ENCODE measurements at regions not wholly inside any gene's neighbourhood (a gene's known extent, or its start where the extent isn't known, plus 50 kb on each side); places are given as distances from the start of the nearest gene placed in this dataset.
"Not testable (repeated sequence)": the region's sequence is repeated elsewhere in the genome, so short reads cannot be mapped to it uniquely, and the experiment has no call there.

DNA sequence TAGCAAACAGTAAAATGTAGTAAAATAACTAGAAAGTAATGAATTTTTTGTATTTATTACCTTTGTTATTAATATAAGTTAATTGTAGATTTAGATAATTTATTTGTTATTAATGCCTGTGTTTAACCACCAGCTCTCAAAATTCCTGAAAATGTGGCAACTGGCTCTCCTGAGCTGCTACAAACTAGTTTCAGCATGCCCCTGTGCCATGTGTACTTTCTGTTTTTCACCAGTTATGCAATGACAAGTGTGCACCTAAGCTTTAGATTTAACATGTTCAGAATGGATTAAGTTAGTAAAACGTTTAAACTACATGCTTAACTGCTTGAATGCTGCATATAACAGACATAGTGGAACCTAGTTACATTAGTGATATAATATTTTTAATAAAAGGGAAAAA lies 88.1 kb downstream of the POSTN start:
- DNase-seq (ENCODE audit: low spot score) (no peak), ATAC-seq (no peak)
- no peak overlapping the region for H3K4me3 Mint-ChIP-seq
- H3K27me3 Mint-ChIP-seq: no peaks in the 10 kb centered on the region
- H3K9me3 Mint-ChIP-seq: peaks cover 6% of the 10 kb centered on the region
- H3K4me1 Mint-ChIP-seq (ENCODE audit: low read depth in 2 of 2): no peaks in the 10 kb centered on the region
- no peaks in the 10 kb centered on the region for H3K36me3 Mint-ChIP-seq
- H3K27ac Mint-ChIP-seq: no peak overlapping the region

DNA sequence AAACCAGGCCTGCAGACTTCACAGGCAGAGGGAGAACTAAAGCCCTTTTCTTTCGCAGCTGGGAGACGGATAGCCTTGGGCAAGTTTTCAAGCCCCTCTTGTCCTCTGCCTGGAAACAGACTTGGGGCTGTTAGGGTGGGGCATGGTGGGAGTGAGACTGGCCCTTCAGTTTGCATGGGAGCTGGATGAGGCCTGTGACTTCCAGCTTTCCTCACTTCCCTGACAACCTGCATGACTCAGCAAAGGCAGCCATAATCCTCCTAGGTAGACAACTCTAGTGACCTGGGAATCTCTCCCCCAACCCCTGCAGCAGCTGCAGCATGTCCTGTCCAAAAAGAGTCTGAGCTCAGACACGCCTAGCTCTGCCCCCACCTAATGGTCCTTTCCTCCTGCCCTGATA lies 93.0 kb downstream of the POSTN start:
- H3K4me3 Mint-ChIP-seq: no peak overlapping the region
- H3K27ac Mint-ChIP-seq: no peak overlapping the region
- no peak for DNase-seq (ENCODE audit: low spot score)
- no peaks in the 10 kb centered on the region for H3K4me1 Mint-ChIP-seq (ENCODE audit: low read depth in 2 of 2)
- no peak for ATAC-seq
- no peaks in the 10 kb centered on the region for H3K27me3 Mint-ChIP-seq
- H3K9me3 Mint-ChIP-seq: peaks cover 6% of the 10 kb centered on the region
- H3K36me3 Mint-ChIP-seq: no peaks in the 10 kb centered on the region

DNA sequence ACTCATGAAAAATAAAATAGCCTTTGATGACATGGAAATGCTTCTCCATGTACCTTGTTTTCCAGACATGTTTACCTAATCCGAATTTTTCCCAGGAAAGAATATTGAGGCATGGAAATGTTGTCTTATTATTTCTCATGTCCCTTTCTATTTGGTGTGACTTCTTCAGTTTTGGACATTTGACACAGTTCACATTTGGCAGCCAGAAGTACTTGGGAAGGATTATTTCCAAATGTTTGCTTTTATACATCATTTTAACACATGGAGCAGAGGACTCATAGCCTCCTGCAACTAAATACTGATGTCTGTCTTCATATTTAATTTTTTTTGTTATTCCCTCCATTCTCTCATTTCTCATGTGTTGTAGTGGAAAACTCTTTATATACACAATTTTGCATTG lies 94.3 kb downstream of the POSTN start:
- no peak overlapping the region for H3K27ac Mint-ChIP-seq
- no peaks in the 10 kb centered on the region for H3K36me3 Mint-ChIP-seq

GRCh38 chr13:37503287-37503686 lies 95.3 kb downstream of the POSTN start:
- Mint-ChIP-seq H3K4me1 (ENCODE audit: low read depth in 2 of 2) (no peaks in the 10 kb centered on the region), H3K27me3 (no peaks in the 10 kb centered on the region), H3K27ac (no peak overlapping the region), H3K4me3 (no peak overlapping the region), H3K36me3 (no peaks in the 10 kb centered on the region), H3K9me3 (peaks cover 8% of the 10 kb centered on the region)
- DNase-seq (ENCODE audit: low spot score): no peak
- no peak for ATAC-seq

More for the DNA sequence above, 94.3 kb downstream of the POSTN start:
- Mint-ChIP-seq H3K27me3 (no peaks in the 10 kb centered on the region), H3K4me1 (ENCODE audit: low read depth in 2 of 2) (no peaks in the 10 kb centered on the region), H3K9me3 (peaks cover 6% of the 10 kb centered on the region), H3K4me3 (no peak overlapping the region)
- ATAC-seq (no peak), DNase-seq (ENCODE audit: low spot score) (no peak)

DNA sequence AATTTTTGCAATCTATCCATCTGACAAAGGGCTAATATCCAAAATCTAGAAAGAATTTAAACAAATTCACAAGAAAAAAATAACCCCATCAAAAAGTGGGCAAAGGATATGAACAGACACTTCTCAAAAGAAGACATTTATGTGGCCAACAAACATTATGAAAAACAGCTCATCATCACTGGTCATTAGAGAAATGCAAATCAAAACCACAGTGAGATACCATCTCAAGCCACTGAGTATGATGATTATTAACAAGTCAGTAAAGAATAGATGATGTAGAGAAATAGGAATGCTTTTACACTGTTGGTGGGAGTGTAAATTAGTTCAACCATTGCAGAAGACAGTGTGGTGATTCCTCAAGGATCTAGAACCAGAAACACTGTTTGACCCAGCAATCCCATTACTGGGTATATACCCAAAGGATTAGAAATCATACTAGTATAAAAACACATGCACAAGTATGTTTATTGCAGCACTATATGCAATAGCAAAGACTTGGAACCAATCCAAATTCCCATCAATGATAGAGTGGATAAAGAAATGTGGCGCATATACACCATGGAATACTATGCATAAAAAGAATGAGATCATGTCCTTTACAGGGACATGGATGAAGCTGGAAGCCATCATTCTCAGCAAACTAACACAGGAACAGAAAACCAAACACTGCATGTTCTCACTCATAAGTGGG lies 96.1 kb downstream of the POSTN start:
- DNase-seq (ENCODE audit: low spot score); H3K9me3 Mint-ChIP-seq; H3K27me3 Mint-ChIP-seq; H3K27ac Mint-ChIP-seq; ATAC-seq; H3K4me1 Mint-ChIP-seq (ENCODE audit: low read depth in 2 of 2); H3K4me3 Mint-ChIP-seq; H3K36me3 Mint-ChIP-seq: not testable (repeated sequence)

GRCh38 chr13:37501187-37501586 lies 97.4 kb downstream of the POSTN start:
- H3K4me1 Mint-ChIP-seq (ENCODE audit: low read depth in 2 of 2): no peaks in the 10 kb centered on the region
- H3K36me3 Mint-ChIP-seq: no peaks in the 10 kb centered on the region
- H3K27ac Mint-ChIP-seq: no peak overlapping the region

DNA sequence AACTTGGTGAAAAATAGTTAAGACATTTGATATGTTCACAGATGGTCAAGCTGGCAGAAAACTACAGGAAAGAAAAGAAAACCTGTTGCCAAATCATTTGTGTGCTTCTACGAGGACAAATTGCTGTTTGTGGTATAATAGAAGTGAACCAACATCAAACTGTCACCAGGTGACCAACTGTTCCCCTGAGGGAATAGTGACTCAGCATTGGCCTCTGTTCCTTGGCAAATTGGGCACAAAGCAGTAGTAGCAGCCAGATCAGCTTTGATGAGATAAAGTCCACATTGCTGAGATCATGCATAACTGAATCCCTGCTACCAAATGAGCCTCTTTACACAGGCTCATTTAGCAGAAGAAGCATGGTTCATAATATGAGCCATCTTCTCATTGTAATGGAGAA lies 103.5 kb downstream of the POSTN start:
- Mint-ChIP-seq H3K4me1 (ENCODE audit: low read depth in 2 of 2) (no peaks in the 10 kb centered on the region), H3K9me3 (peaks cover 10% of the 10 kb centered on the region), H3K27ac (no peak overlapping the region), H3K36me3 (no peaks in the 10 kb centered on the region), H3K27me3 (no peaks in the 10 kb centered on the region), H3K4me3 (no peak overlapping the region)
- ATAC-seq (no peak), DNase-seq (ENCODE audit: low spot score) (no peak)

More at GRCh38 chr13:37501187-37501586, 97.4 kb downstream of the POSTN start:
- H3K9me3 Mint-ChIP-seq: peaks cover 3% of the 10 kb centered on the region
- no peaks in the 10 kb centered on the region for H3K27me3 Mint-ChIP-seq
- no peak overlapping the region for H3K4me3 Mint-ChIP-seq
- DNase-seq (ENCODE audit: low spot score) (no peak), ATAC-seq (no peak)

GRCh38 chr13:37493775-37494174 lies 104.8 kb downstream of the POSTN start:
- Mint-ChIP-seq H3K27ac (no peak overlapping the region), H3K4me3 (no peak overlapping the region), H3K9me3 (peaks cover 12% of the 10 kb centered on the region), H3K27me3 (no peaks in the 10 kb centered on the region), H3K4me1 (ENCODE audit: low read depth in 2 of 2) (no peaks in the 10 kb centered on the region), H3K36me3 (no peaks in the 10 kb centered on the region)
- DNase-seq (ENCODE audit: low spot score) (no peak), ATAC-seq (no peak)

GRCh38 chr13:37492741-37493514 lies 105.6 kb downstream of the POSTN start:
- Mint-ChIP-seq H3K36me3 (no peaks in the 10 kb centered on the region), H3K9me3 (peaks cover 13% of the 10 kb centered on the region), H3K27ac (no peak overlapping the region), H3K4me3 (no peak overlapping the region), H3K4me1 (ENCODE audit: low read depth in 2 of 2) (no peaks in the 10 kb centered on the region), H3K27me3 (no peaks in the 10 kb centered on the region)
- DNase-seq (ENCODE audit: low spot score) (no peak), ATAC-seq (no peak)

DNA sequence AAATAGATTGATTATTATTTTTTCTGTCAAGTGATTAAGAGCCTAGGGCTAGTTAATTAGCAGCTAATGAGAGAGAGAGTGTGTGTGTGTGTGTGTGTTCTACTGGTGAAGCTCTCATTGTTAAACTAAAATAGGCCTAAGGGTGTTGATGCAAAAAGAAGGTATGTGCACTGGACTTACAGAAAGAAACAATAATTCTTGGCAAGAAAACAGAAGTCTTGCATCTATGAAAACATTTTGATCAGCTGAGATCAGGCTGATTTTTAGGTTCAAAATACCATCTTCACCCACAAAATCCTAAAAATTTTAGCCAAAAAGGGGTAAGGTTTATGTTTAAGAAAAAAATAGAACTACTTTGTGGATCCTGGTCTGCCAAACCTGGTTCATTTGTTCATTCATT lies 106.5 kb downstream of the POSTN start:
- Mint-ChIP-seq H3K27me3 (no peaks in the 10 kb centered on the region), H3K9me3 (peaks cover 16% of the 10 kb centered on the region), H3K4me1 (ENCODE audit: low read depth in 2 of 2) (no peaks in the 10 kb centered on the region), H3K27ac (no peak overlapping the region), H3K36me3 (no peaks in the 10 kb centered on the region), H3K4me3 (no peak overlapping the region)
- ATAC-seq (no peak), DNase-seq (ENCODE audit: low spot score) (no peak)

GRCh38 chr13:37491661-37492060 lies 106.9 kb downstream of the POSTN start:
- no peak overlapping the region for H3K4me3 Mint-ChIP-seq
- no peaks in the 10 kb centered on the region for H3K27me3 Mint-ChIP-seq
- DNase-seq (ENCODE audit: low spot score) (no peak), ATAC-seq (no peak)
- peaks cover 16% of the 10 kb centered on the region for H3K9me3 Mint-ChIP-seq
- H3K36me3 Mint-ChIP-seq: no peaks in the 10 kb centered on the region
- no peak overlapping the region for H3K27ac Mint-ChIP-seq
- no peaks in the 10 kb centered on the region for H3K4me1 Mint-ChIP-seq (ENCODE audit: low read depth in 2 of 2)

DNA sequence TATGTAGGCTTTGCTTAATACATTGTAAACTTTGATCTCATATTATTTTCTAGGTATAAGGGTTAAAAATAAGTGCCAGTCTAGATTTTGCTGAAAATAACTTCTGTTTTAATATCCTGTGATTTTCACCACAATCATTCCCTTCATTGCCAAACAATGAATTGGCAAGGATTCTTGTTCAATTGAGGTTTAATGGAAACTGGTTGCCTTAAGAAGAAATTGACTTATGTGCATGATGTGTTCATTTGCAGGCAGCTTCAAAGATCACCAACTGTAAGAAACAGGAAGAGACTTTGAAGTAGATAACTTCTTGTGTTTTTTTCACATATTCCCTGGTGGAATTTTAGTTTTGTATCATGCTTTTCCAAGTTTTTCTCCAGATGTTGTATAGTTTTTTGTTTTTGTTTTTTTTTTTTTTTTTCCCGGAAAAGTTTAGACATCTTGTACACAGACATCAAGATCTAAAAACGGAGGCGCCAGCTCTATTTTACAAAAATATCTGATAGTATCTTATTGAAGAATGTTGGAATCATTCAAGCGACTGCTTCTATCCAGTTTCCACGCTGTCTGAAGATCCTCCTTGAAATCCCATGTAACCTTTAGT lies 108.3 kb downstream of the POSTN start:
- ATAC-seq (no peak), DNase-seq (ENCODE audit: low spot score) (no peak)
- Mint-ChIP-seq H3K4me1 (ENCODE audit: low read depth in 2 of 2) (no peaks in the 10 kb centered on the region), H3K9me3 (peaks cover 20% of the 10 kb centered on the region), H3K27ac (no peak overlapping the region), H3K4me3 (no peak overlapping the region), H3K27me3 (no peaks in the 10 kb centered on the region), H3K36me3 (no peaks in the 10 kb centered on the region)

GRCh38 chr13:37488726-37489125 lies 109.8 kb downstream of the POSTN start:
- DNase-seq (ENCODE audit: low spot score) (no peak), ATAC-seq (no peak)
- Mint-ChIP-seq H3K4me1 (ENCODE audit: low read depth in 2 of 2) (no peaks in the 10 kb centered on the region), H3K36me3 (no peaks in the 10 kb centered on the region), H3K9me3 (peaks cover 16% of the 10 kb centered on the region), H3K27me3 (no peaks in the 10 kb centered on the region), H3K4me3 (no peak overlapping the region), H3K27ac (no peak overlapping the region)

- H3K4me1 Mint-ChIP-seq (ENCODE audit: low read depth in 2 of 2): no peaks in the 10 kb centered on the region
- H3K4me3 Mint-ChIP-seq: no peak overlapping the region
- no peak for DNase-seq (ENCODE audit: low spot score)
- no peaks in the 10 kb centered on the region for H3K27me3 Mint-ChIP-seq
- peaks cover 15% of the 10 kb centered on the region for H3K9me3 Mint-ChIP-seq
- no peak for ATAC-seq
- H3K36me3 Mint-ChIP-seq: no peaks in the 10 kb centered on the region
- H3K27ac Mint-ChIP-seq: no peak overlapping the region
Measured at GRCh38 chr13:37486171-37486681, 112.3 kb downstream of the POSTN start.
